K562 (cell line): ENCODE measurements at regions not wholly inside any gene's neighbourhood (a gene's known extent, or its start where the extent isn't known, plus 50 kb on each side); places are given as distances from the start of the nearest gene placed in this dataset.
A peak's percentile ranks its signal among the peaks of the same experiment; 100 is the strongest.

Experiments
- ATAC-seq: fragments of 200-7000 bp; cut with Tn5 transposase; 3 replicates; pipeline ENCODE4 v1.9.1; 2020; ENCODE audit warnings: moderate library complexity
- BruUV-seq: library from RNA; stranded (reverse); fragments of 400-500 nt; replicated peaks from 2 replicates; lab custom pipeline; 2021; lab: Mats Ljungman, UMichigan
- CTCF ChIA-PET: fragments of 300-600 bp; formaldehyde crosslinking; extraction: SDS; loops from one replicate; lab custom pipeline; 2021; ENCODE audit warnings: low intra/inter-chr PET ratio; lab: Yijun Ruan, JAX
- POLR2A ChIA-PET: fragments of 300-600, 350-650 bp; sonication (Branson Sonifier 250); formaldehyde crosslinking; extraction: SDS; loops from one replicate; lab custom pipeline; 2021; ENCODE audit warnings: antibody characterized with exemption, inconsistent platforms; lab: Yijun Ruan, JAX
- DNase-seq, 4 experiments: peaks; one replicate each; pipeline versions ENCODE4 v3.0.0 to v3.0.0-alpha.2; 2011 to 2018; ENCODE audit warnings: low spot score in 3 of 4, mixed read lengths in 3 of 4; ENCODE audit errors: extremely low read depth in 1 of 4
- FAIRE-seq: peaks from 2 replicates; lab custom pipeline; 2011; peaks lifted over from hg19 to GRCh38; lab: Jason Lieb, UNC
- H2AFZ ChIP-seq: 2 replicates; pipeline ENCODE4 v1.6.0; 2011; ENCODE audit warnings: low read depth, low read length, control low read depth, inconsistent platforms
- H3K27ac ChIP-seq: fragments of 200-600 bp; 3 replicates; pipeline ENCODE4 v1.8.0; 2011; ENCODE audit warnings: low read depth, mild to moderate bottlenecking, control low read depth, inconsistent platforms, low read length, moderate library complexity, mixed read lengths; ENCODE audit errors: extremely low read depth
- H3K27me3 ChIP-seq, 2 experiments: fragments of 300-600 bp in 1 of 2; 2 replicates in 1 of 2; 3 replicates in 1 of 2; pipeline versions ENCODE4 v1.6.0 to v1.8.0; 2011; ENCODE audit warnings: inconsistent platforms in 2 of 2, low read length in 2 of 2, mild to moderate bottlenecking in 1 of 2, mixed read lengths in 1 of 2, moderate library complexity in 1 of 2; ENCODE audit not compliant: control insufficient read depth in 2 of 2, insufficient read depth in 2 of 2
- H3K36me3 ChIP-seq: fragments of 300-600 bp; 3 replicates; pipeline ENCODE4 v1.8.0; 2011; ENCODE audit warnings: mild to moderate bottlenecking, low read length, inconsistent platforms; ENCODE audit not compliant: control insufficient read depth, insufficient read depth
- H3K4me1 ChIP-seq, 2 experiments: fragments of 200-600 bp in 1 of 2; replicated peaks in 1 of 2; 2 replicates in 1 of 2; 3 replicates in 1 of 2; pipeline versions ENCODE4 v1.5.1 to v1.8.0; 2011; ENCODE audit warnings: inconsistent platforms in 2 of 2, low read length in 2 of 2, mild to moderate bottlenecking in 1 of 2, mixed read lengths in 1 of 2, moderate library complexity in 1 of 2; ENCODE audit not compliant: control insufficient read depth in 2 of 2, insufficient read depth in 2 of 2
- H3K4me2 ChIP-seq: 2 replicates; pipeline ENCODE4 v1.6.1; 2011; ENCODE audit warnings: low read length, control low read depth, inconsistent platforms, mixed read lengths; ENCODE audit not compliant: insufficient read depth
- H3K4me3 ChIP-seq: fragments of 200-600 bp; sonication (generic), shearing (Covaris generic); 2 replicates; pipeline ENCODE4 v1.5.1; 2016; ENCODE audit warnings: control low read depth, inconsistent platforms
- H3K79me2 ChIP-seq: fragments of 200-600 bp; 3 replicates; pipeline ENCODE4 v1.8.0; 2011; ENCODE audit warnings: low read length, inconsistent platforms; ENCODE audit not compliant: control insufficient read depth, insufficient read depth
- H3K9ac ChIP-seq, 2 experiments: 2 replicates each; pipeline versions ENCODE4 v1.6.0 to v1.6.1; 2011; ENCODE audit warnings: low read depth in 2 of 2, low read length in 2 of 2, control low read depth in 1 of 2, inconsistent platforms in 1 of 2, mild to moderate bottlenecking in 1 of 2, mixed read lengths in 1 of 2; ENCODE audit not compliant: insufficient read depth in 1 of 2
- H3K9me1 ChIP-seq: one replicate; pipeline ENCODE4 v1.6.0; 2011; ENCODE audit warnings: inconsistent platforms, mild to moderate bottlenecking, low read length, moderate library complexity; ENCODE audit not compliant: control insufficient read depth, insufficient read depth
- H3K9me3 ChIP-seq: replicated peaks from 2 replicates; pipeline ENCODE4 v1.5.1; 2011; ENCODE audit warnings: low read depth, low read length, inconsistent platforms; ENCODE audit not compliant: control insufficient read depth, insufficient read depth
- H4K20me1 ChIP-seq: replicated peaks from 2 replicates; pipeline ENCODE4 v1.6.1; 2011; ENCODE audit warnings: low read length, inconsistent platforms, mixed read lengths; ENCODE audit not compliant: control insufficient read depth, insufficient read depth
- HOXB6 ChIP-seq: fragments of 250-450 bp; sonication (Bioruptor Pico); IDR thresholded peaks from 2 replicates; pipeline ENCODE4 v1.5.1; 2022; ENCODE audit warnings: mild to moderate bottlenecking, borderline replicate concordance
- WGBS: fragments of 100-300 bp; shearing (Covaris generic); methylation state at CpG from one replicate; pipeline ENCODE4 v1.1.6; 2016; ENCODE audit warnings: low coverage, mixed read lengths; ENCODE audit not compliant: insufficient coverage; ENCODE audit errors: missing lambda C conversion rate; 5-methylcytosine and 5-hydroxymethylcytosine counted together
- in situ Hi-C: fragments of 300-500 bp; cut with MboI; formaldehyde crosslinking; loops from 4 replicates; pipeline ENCODE4 v1.15.0; 2018; ENCODE audit warnings: inconsistent platforms, mixed read lengths
- intact Hi-C: fragments of 100-400 bp; cut with micrococcal nuclease; formaldehyde crosslinking; loops from 2 replicates; pipeline ENCODE4 v1.14.2; 2022
- TF ChIP-seq, protein P1 (sequence below): sonication (generic); IDR thresholded peaks from 2 replicates; pipeline ENCODE4 v1.6.1; 2016
- TF ChIP-seq, protein P2 (sequence below), 3 experiments: IDR thresholded peaks in 2 of 3; conservative IDR thresholded peaks in 1 of 3; 2 replicates each; pipeline ENCODE4 v1.5.1; 2011 to 2012; ENCODE audit warnings: low read length in 3 of 3, mild to moderate bottlenecking in 3 of 3, control low read depth in 2 of 3, improper control_type of control experiment in 1 of 3, inconsistent platforms in 1 of 3, low read depth in 1 of 3, mixed read lengths in 1 of 3, moderate library complexity in 1 of 3; ENCODE audit not compliant: insufficient read depth in 2 of 3

DNA sequence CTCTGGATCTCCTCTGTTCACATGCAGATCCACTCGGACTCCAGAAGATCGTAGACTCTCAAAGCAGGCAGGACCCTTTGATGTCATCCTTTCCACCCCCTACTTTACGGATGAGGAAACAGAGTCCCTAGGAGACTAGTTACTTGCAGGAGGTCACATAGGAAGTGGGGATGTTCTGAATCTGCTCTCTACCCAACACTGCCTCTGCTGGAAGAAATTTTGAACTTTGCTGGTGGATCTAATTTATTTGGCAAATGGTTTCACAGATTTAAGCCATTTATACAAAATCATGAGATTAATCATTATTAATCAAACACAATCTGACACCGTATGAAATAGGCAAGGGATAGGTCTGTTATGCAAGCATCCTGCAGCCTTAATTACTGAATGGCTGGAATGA, 55.0 kb upstream of the USP47 start:
- no peak overlapping the region for H3K27ac ChIP-seq
- TF ChIP-seq, protein P1, sequence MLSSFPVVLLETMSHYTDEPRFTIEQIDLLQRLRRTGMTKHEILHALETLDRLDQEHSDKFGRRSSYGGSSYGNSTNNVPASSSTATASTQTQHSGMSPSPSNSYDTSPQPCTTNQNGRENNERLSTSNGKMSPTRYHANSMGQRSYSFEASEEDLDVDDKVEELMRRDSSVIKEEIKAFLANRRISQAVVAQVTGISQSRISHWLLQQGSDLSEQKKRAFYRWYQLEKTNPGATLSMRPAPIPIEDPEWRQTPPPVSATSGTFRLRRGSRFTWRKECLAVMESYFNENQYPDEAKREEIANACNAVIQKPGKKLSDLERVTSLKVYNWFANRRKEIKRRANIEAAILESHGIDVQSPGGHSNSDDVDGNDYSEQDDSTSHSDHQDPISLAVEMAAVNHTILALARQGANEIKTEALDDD = 0 out of 2 replicates have a peak, but pooled peaks have one; percentile 25
- TF ChIP-seq, protein P2, sequence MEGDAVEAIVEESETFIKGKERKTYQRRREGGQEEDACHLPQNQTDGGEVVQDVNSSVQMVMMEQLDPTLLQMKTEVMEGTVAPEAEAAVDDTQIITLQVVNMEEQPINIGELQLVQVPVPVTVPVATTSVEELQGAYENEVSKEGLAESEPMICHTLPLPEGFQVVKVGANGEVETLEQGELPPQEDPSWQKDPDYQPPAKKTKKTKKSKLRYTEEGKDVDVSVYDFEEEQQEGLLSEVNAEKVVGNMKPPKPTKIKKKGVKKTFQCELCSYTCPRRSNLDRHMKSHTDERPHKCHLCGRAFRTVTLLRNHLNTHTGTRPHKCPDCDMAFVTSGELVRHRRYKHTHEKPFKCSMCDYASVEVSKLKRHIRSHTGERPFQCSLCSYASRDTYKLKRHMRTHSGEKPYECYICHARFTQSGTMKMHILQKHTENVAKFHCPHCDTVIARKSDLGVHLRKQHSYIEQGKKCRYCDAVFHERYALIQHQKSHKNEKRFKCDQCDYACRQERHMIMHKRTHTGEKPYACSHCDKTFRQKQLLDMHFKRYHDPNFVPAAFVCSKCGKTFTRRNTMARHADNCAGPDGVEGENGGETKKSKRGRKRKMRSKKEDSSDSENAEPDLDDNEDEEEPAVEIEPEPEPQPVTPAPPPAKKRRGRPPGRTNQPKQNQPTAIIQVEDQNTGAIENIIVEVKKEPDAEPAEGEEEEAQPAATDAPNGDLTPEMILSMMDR (IDR thresholded peaks at IDR 0.05 in 2 of 3, conservative IDR thresholded peaks at IDR 0.05 in 1 of 3; ENCODE audit: insufficient read depth in 2 of 3, low read depth in 1 of 3, low read length in 3 of 3) = peak in 2 of 3 experiments; percentile 26 to 32; a peak in 2 of 6 replicates
- no peak for TF ChIP-seq HOXB6 (CRISPR knock-in tag)
- POLR2A ChIA-PET = no interaction called here
- H3K9me1 ChIP-seq = no peaks in the 10 kb centered on the region
- no peaks in the 10 kb centered on the region for H3K9me3 ChIP-seq
- no peak for FAIRE-seq
- no peak overlapping the region for H3K4me3 ChIP-seq
- ATAC-seq = no peak
- H3K4me2 ChIP-seq = no peak overlapping the region
- CTCF ChIA-PET = interaction anchor here (1.1 to 1.8 kb wide), 2 partner anchors 169 to 750 kb away, joined by 3 to 11 read pairs; no protein-coding TSS in a partner anchor
- H2AFZ ChIP-seq = no peak overlapping the region
- 18% methylated on average over 4 of the region's 4 CpGs for WGBS
- peaks cover 5% of the 10 kb centered on the region; the same call in 1 of the 2 replicates for H4K20me1 ChIP-seq
- no peaks in the 10 kb centered on the region for H3K79me2 ChIP-seq
- intact Hi-C loops (loop anchor here (1.0 to 10.0 kb wide), 5 partner anchors 386 to 992 kb away; no protein-coding TSS in a partner anchor), in situ Hi-C loops (loop anchor here (5.0 to 10.0 kb wide), 2 partner anchors 754 to 1002 kb away; no protein-coding TSS in a partner anchor)
- peaks cover 0 to 4% of the 10 kb centered on the region in 2 experiments; a peak in 1 of 5 replicates for H3K27me3 ChIP-seq
- peak in 2 of 4 experiments; percentile 19 to 27 for DNase-seq
- BruUV-seq = no TSS peak
- H3K9ac ChIP-seq = no peak overlapping the region
- H3K4me1 ChIP-seq = no peaks in the 10 kb centered on the region
- no peaks in the 10 kb centered on the region for H3K36me3 ChIP-seq
